Myocyte (in vitro differentiated cells): ENCODE measurements at regions not wholly inside any gene's neighbourhood (a gene's known extent, or its start where the extent isn't known, plus 50 kb on each side); places are given as distances from the start of the nearest gene placed in this dataset.
"Not testable (repeated sequence)": the region's sequence is repeated elsewhere in the genome, so short reads cannot be mapped to it uniquely, and the experiment has no call there.

Source experiments
- DNase-seq: peaks from one replicate; pipeline ENCODE4 v3.0.0-alpha.2; 2012; ENCODE audit warnings: low read depth

DNA sequence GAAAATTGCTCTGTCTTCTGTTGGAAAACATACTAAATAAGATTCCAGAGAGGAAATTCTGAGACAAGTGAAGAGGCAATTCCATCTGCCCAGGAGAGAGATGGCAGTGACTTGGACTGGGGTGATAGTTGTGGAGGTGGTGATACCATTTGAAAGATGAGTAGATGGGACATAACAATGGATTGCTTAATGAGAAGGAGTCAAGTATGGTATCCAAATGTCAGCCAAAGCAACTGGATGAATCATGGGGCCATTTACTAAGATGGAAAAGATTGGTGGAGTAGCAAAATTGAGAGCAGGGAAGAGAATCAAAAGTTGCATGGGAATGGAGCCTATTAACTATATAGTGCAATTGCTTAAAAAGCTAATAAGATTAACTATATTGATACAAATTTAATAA lies 222.1 kb downstream of the ETAA1 start:
- DNase-seq: no peak

- not testable (repeated sequence) for DNase-seq
Observed at GRCh38 chr2:67623741-67624140, 226.6 kb downstream of the ETAA1 start.

GRCh38 chr2:67625178-67625577 lies 228.0 kb downstream of the ETAA1 start:
- no peak for DNase-seq

DNA sequence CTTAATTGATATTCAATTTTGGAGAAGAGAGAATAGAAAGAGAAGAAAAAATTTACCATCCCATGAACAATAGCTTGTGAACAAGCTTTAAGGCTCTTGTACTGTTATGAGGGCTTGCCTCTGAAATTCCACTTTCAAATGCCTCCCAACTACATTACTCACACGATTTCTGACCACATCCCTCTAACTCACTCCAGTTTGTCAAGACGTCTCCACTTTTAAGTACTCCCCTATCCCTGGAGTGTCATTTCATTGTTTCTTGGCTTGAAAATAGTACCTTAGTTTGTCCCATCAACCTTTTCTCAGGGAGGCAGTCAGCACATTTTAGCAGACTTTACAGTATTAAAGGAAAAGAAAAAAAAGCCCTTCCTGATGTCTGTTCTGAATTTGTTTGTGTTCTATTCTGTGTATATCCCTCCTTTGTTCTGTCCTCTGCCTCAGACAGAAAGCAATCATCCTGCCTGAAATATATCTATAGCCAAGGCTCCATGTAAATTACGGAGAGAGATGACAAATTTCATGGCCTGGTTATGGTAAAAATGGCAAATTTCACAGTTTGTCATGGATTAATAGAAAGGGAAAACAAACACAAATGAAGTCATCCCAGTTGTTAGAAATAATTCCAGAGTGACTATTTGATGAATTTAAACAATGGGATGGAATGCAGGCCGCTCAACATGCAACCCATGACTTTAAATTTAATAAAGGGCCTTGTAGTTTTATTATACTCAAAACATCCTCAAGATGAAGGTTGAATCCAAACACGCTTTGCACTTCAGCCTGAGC lies 228.8 kb downstream of the ETAA1 start:
- peak; percentile 54 for DNase-seq

DNA sequence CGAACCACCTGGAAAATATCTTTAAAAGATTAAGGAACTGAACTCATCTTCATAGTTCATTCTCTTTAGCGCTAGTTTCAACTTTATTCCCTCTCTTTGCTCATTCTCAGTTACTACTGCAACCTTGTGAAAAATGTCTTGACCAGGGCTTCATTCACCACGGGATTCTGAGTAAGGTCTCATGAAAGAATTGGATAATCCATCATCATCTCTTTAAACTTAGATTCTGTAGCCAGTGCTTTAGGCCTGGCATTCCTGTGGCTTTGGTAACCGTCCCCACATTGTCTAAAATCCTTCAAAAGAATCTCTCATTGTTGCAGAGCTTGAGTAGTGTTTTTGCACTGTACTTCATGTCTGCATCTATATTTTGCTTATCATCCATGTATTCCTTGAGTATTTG lies 229.5 kb downstream of the ETAA1 start:
- peak; percentile 74 for DNase-seq

DNA sequence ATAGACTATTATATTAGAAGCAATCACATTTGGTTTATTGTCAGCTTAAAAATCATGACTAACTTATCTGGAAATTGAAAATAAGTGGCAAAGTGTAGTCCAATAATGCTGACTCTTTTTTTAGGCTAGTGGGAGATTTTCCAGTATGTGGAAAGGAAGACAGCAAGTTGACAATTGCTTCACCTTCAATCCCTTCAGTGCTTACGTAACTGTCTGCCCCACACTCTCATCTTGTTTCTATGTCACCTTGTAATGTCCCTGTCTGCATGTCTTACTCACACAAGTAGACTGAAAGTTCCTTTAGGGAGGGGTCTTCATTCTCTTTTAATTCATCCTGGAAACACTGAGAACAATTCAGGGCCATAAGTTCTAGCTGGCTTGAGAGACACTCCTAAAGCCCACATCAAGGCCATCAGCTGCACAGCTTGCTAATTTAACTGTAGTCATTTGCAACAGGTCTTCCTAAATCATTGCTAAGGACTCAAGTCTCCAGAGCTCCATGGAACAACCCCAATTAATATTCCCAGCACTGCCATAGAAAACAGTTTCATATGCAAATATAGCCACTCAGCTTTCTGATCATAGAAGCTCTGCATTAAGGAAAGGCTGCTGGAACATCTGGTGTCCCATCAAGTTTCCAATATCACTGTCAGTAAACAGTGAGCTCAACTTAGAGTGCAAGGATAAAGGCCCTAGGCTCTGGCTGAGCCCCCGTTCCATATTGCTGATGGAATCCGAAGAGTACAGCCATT lies 230.5 kb downstream of the ETAA1 start:
- DNase-seq: no peak

GRCh38 chr2:67628892-67629291 lies 231.8 kb downstream of the ETAA1 start:
- no peak for DNase-seq

GRCh38 chr2:67631483-67631882 lies 234.3 kb downstream of the ETAA1 start:
- DNase-seq: peak; percentile 6

GRCh38 chr2:67633212-67633856 lies 236.2 kb downstream of the ETAA1 start:
- no peak for DNase-seq

DNA sequence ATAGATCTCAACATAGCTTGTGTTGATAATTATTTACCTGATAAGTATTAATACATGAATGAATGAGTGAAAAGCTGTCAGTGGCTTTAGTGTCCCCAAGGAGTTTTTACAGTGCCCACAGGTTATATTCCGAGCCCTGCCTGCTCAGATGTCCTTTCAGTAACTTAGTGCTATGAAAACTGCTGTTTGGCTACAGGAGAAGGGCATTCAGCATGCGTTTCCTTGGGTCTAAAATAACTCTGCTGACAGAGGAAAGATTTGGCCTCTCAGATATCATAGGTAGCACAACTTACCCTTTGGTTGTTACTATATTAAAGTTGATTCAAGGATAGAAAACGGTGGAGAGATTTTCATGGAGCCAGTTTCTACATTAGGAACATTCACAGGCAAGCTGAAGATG lies 241.0 kb downstream of the ETAA1 start:
- no peak for DNase-seq

GRCh38 chr2:67641312-67642045 lies 244.3 kb downstream of the ETAA1 start:
- peak; percentile 31 for DNase-seq

GRCh38 chr2:67642046-67642382 lies 244.9 kb downstream of the ETAA1 start:
- peak; percentile 49 for DNase-seq

DNA sequence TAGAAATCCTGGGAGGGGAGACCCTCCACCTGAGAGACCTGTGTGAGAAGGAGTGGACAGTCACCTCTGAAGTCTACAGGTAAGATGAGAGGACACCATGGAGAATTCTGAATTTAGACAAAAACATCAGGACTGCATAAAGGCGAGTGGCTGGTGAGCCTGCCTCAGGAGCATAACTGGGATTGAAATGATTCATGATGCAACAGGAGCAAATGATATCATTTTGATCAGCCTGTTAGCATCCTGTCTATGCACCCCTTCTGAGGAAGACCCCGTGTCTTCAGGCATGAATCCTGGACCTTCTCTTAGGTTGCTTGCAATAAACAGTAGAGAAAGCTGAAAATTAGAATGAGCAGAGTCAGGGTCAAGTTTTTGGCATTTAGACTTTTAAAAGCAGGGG lies 245.8 kb downstream of the ETAA1 start:
- DNase-seq: no peak

DNA sequence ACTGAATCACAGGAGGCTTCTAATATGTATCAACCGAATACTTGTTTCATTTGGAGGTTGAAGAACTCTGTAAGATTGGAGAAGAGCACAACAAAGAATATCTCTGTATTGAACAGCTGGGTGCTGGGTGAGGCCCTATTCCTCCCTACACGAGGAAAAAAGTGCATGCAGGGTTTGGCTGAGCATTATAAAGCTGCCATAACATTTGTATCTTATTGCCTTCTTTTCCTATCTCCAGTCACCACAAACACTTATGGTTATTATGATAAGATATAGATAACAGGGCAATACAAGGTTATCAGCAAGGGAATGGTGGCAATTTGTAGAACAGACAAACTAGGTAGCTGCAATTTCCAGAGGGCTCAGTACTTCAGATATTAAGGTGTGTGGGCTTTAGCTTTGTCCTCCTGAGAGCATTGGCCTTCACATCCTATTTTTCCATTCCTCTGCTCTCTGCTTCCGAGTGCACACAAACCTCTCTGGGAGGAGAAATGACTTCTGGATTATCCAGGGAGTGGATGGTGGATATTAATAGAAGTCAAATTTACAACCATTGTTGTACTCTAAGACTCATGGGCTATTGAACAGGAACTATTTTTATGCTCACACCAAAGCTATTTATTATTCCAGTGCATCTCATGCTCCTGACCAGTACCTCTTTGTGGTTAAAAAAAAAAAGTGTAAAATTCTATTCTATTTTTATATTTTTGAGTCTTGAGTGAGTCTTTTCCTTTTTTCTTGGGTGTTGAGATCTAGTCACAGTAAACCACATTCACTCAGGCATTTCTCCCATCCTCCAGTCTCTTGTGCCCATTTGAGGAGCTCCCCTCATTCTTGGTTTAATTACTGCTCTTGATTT lies 248.4 kb downstream of the ETAA1 start:
- DNase-seq: peak; percentile 74

DNA sequence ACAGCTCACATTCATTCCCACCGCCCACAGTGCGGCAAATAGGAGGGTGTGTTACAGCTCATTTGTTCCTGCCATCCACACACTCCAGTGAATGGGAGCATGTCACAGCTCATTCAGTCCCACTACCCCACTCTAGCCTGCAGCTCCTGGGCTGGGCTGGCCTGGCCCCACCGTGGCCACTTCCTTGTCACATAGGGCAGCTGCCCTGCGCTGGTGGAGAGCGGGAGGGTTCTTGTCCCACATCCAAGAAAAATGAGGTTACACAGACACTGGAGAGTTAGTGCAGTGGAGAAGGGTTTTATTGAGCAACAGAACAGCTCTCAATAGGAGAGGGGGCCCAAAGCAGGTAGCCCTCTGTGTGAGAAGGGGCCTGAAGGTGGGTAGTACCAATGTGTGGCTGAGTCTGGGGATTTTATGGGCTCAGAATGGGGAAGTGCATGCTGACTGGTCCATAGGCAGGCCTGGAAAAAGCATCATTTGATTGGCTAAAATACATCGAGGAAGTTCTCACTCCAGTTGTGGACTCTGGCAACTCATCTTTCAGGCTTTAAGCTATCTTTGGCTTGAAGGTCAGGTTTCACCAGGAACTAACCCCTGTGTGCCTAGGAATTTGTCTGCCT lies 249.7 kb downstream of the ETAA1 start:
- DNase-seq: no peak

- DNase-seq: peak; percentile 89
Observed at GRCh38 chr2:67649331-67650261, 252.5 kb downstream of the ETAA1 start.

DNA sequence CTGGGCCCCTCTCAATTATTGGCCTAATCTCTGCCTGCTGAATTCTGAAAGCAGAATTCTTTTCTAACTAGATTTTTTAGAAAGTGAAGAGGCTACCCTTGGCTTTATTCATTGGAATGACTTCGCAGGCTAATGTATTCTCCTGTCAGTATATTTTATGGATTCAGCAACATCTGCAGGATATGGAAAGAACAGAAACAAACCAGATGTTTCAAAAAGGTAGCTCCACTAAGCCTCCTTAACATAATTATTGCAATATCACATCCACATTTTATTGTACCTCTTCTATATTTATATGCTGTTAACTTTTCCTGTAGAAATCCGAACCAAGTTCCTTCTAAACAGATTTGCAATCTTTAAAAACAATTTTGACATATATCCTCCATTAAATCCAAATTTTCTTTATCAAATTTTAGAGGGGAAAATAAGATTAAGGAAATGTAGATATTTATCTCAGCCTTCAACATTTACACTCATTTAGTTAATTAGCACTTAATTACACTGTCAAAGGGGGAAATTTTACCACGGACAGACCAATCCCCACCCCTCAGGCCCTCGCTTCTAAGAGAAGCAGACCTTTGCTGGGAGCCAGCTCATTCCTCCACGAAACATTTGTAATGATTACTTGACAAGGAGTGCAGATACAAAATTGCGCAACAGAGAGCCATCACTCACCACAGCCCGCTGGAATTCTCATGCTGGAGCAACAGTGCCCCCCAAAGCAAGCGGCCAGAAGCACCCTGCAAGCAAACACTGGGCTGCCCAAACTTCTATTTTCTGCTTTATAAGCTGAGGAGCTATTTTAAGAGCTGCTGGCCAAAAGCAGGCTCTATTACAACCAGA lies 253.4 kb downstream of the ETAA1 start:
- DNase-seq: peak; percentile 94

- DNase-seq: no peak
Observed at GRCh38 chr2:67651565-67651964, 254.4 kb downstream of the ETAA1 start.
